Ascending aorta (tissue), 2 donors: ENCODE measurements at regions not wholly inside any gene's neighbourhood (a gene's known extent, or its start where the extent isn't known, plus 50 kb on each side); places are given as distances from the start of the nearest gene placed in this dataset.
"Not testable (repeated sequence)": the region's sequence is repeated elsewhere in the genome, so short reads cannot be mapped to it uniquely, and the experiment has no call there.

Source experiments
- DNase-seq, 2 donors: peaks; one replicate each; pipeline ENCODE4 v3.0.0-alpha.2; 2019; ENCODE audit warnings: low spot score in 2 of 2
- H3K27ac ChIP-seq, 2 donors: fragments of 200-600 bp; sonication (generic); one replicate each; pipeline ENCODE4 v1.5.1; 2016 to 2017; ENCODE audit warnings: mild to moderate bottlenecking in 1 of 2
- H3K27me3 ChIP-seq: fragments of 200-600 bp; sonication (generic); one replicate; pipeline ENCODE4 v1.5.1; 2017
- H3K36me3 ChIP-seq, 2 donors: fragments of 200-600 bp; sonication (generic); one replicate each; pipeline ENCODE4 v1.5.1; 2016
- H3K4me1 ChIP-seq, 2 donors: fragments of 200-600 bp; sonication (generic); one replicate each; pipeline ENCODE4 v1.5.1; 2016 to 2017; ENCODE audit warnings: mild to moderate bottlenecking in 1 of 2
- H3K4me3 ChIP-seq, 2 donors: fragments of 200-600 bp; sonication (generic); one replicate each; pipeline ENCODE4 v1.5.1; 2016 to 2017; ENCODE audit warnings: mild to moderate bottlenecking in 1 of 2
- H3K9me3 ChIP-seq, 2 donors: fragments of 200-600 bp; sonication (generic); one replicate each; pipeline ENCODE4 v1.5.1; 2016
- intact Hi-C: fragments of 100-400 bp; cut with DNase I; formaldehyde crosslinking; loops from one replicate; pipeline ENCODE4 v1.15.1; 2023
- TF ChIP-seq, protein P1 (sequence below), 3 experiments: fragments of 200-600 bp in 2 of 3; fragments of 450-650 bp in 1 of 3; sonication (generic) in 2 of 3; IDR thresholded peaks; one replicate each; pipeline ENCODE4 v1.5.1; 2016 to 2019; ENCODE audit warnings: antibody characterized with exemption in 3 of 3, mild to moderate bottlenecking in 1 of 3, moderate library complexity in 1 of 3

DNA sequence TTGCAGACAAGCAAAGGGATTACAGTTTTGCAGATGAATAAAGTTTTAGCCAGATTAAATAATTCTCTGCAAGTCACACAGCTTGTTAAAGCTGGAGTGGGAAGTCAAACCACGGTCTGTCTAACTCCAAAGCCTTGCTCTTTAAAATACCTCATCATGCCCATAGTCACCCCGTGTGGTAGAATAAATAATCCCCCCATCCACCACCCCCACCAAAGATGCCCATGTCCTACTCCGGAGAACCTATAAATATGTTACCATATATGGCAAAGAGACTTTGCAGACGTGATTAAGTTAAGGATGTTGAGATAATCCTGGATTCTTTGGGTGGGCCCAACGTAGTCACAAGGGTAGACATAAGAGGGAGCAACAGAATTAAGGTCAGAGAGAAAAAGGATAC is 118.7 kb downstream of the BEND2 start:
- no peaks in the 10 kb centered on the region for H3K27me3 ChIP-seq
- no peak overlapping the region for H3K4me3 ChIP-seq
- H3K4me1 ChIP-seq: no peaks in the 10 kb centered on the region
- no peak for DNase-seq
- intact Hi-C loops: no loop called here
- TF ChIP-seq, protein P1, sequence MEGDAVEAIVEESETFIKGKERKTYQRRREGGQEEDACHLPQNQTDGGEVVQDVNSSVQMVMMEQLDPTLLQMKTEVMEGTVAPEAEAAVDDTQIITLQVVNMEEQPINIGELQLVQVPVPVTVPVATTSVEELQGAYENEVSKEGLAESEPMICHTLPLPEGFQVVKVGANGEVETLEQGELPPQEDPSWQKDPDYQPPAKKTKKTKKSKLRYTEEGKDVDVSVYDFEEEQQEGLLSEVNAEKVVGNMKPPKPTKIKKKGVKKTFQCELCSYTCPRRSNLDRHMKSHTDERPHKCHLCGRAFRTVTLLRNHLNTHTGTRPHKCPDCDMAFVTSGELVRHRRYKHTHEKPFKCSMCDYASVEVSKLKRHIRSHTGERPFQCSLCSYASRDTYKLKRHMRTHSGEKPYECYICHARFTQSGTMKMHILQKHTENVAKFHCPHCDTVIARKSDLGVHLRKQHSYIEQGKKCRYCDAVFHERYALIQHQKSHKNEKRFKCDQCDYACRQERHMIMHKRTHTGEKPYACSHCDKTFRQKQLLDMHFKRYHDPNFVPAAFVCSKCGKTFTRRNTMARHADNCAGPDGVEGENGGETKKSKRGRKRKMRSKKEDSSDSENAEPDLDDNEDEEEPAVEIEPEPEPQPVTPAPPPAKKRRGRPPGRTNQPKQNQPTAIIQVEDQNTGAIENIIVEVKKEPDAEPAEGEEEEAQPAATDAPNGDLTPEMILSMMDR (IDR thresholded peaks at IDR 0.05): no peak
- no peaks in the 10 kb centered on the region for H3K9me3 ChIP-seq
- H3K36me3 ChIP-seq: no peaks in the 10 kb centered on the region
- H3K27ac ChIP-seq: no peak overlapping the region

DNA sequence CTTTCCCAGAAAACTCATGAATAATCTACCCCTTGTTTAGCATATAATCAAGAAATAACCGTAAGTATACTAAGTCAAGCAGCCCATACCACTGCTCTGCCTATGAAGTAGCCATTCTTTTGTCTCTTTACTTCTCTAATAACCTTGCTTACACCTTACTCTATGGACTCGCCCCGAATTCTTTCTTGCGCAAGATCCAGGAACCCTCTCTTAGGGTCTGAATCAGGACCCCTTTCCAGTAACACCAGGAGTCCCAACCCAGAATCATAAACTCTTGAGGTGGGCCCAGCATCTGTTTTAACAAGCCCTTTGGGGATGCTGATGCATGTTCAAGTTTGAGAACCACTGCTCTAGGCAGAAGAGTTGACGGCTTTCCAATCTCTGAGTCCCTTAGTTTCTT is 119.6 kb downstream of the BEND2 start:
- TF ChIP-seq, protein P1 (IDR thresholded peaks at IDR 0.05): no peak
- no peaks in the 10 kb centered on the region for H3K27me3 ChIP-seq
- no peaks in the 10 kb centered on the region for H3K4me1 ChIP-seq
- intact Hi-C loops: no loop called here
- DNase-seq: no peak
- H3K27ac ChIP-seq: no peak overlapping the region
- no peaks in the 10 kb centered on the region for H3K9me3 ChIP-seq
- H3K4me3 ChIP-seq: no peak overlapping the region
- no peaks in the 10 kb centered on the region for H3K36me3 ChIP-seq

DNA sequence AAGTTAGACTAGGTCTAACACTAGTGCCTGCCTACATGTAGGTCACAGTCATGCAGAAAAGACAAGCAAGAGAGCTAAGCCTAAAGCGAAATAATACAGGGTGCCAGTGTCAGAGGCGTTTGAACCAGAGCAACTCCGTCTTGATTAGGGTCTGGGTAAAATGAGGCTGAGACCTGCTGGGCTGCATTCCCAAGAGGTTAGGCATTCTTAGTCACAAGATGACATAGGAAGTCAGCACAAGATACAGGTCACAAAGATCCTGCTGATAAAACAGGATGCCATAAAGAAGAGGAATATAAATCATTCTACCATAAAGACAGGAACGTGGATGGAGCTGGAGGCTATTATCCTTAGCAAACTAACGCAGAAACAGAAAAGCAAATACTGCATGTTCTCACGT is 120.9 kb downstream of the BEND2 start:
- TF ChIP-seq, protein P1 (IDR thresholded peaks at IDR 0.05): no peak
- intact Hi-C loops: no loop called here
- no peak overlapping the region for H3K4me3 ChIP-seq
- H3K36me3 ChIP-seq: no peaks in the 10 kb centered on the region
- no peak for DNase-seq
- H3K9me3 ChIP-seq: no peaks in the 10 kb centered on the region
- H3K27ac ChIP-seq: no peak overlapping the region
- H3K4me1 ChIP-seq: no peaks in the 10 kb centered on the region
- H3K27me3 ChIP-seq: no peaks in the 10 kb centered on the region

DNA sequence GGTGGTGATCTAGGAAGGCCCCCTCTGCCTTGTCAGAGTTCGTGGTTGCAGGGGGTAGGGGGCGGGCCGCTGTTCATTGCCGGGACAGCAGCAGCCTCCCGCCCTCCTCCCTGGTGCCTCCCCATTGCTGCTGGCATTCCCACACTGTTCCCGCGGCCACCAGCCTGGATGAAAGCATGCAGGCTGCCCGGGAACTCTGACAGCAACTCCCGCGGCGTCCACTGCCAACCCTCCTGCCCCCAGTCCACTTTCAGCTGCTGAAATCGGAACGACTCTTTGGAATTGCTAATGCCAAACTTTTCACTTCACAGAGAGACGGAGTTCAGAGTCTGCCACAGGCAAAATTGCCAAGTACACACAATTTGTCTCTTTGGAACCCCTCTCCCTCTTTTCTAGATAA is 121.9 kb downstream of the BEND2 start:
- H3K36me3 ChIP-seq: no peaks in the 10 kb centered on the region
- no peaks in the 10 kb centered on the region for H3K27me3 ChIP-seq
- no peaks in the 10 kb centered on the region for H3K4me1 ChIP-seq
- no peak overlapping the region for H3K27ac ChIP-seq
- DNase-seq: no peak
- TF ChIP-seq, protein P1 (IDR thresholded peaks at IDR 0.05): no peak
- no peaks in the 10 kb centered on the region for H3K9me3 ChIP-seq
- intact Hi-C loops: no loop called here
- peak overlapping the region in 1 of 2 donors; percentile 6 for H3K4me3 ChIP-seq

DNA sequence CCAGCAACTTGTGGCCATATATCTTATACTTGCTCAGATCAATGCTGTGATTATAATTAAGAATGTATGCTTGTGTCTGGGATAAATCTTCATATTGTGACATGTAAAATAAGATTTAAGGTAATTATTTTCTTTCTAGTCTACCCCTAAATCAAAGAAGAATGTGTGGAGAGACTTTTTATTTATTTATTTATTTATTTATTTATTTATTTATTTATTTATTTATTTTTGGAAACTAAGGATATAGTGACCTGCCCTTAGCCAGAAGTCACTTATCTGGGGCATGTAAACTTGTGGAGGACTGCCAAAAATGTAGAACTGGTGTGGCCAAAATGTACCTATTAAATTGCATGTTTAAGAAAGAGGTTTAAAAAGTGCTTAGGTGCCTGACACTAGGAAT is 144.3 kb downstream of the BEND2 start:
- Histone ChIP-seq H3K27me3 (no peaks in the 10 kb centered on the region), H3K27ac (no peak overlapping the region), H3K36me3 (no peaks in the 10 kb centered on the region), H3K4me1 (no peaks in the 10 kb centered on the region), H3K4me3 (no peak overlapping the region), H3K9me3 (no peaks in the 10 kb centered on the region)
- TF ChIP-seq, protein P1 (IDR thresholded peaks at IDR 0.05): no peak
- no peak for DNase-seq
- intact Hi-C loops: no loop called here

DNA sequence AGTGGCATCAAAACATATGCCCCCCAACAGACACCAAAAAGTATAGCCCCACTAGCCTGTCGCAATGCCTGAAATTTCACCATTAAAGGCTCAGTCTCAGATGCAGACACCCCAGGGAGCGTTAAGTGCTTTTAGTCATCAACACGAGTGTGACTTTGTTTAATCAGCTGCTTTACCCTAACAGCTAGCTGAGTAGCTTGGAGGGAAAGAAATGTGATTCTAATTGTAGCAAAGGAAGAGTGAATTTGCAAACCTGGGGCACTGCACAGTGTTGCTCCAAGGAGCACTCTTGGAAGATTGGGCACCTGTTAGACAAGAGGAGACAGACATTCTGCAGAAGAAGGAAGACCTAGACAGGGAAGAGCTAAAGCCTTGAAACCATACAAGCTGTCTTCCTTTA is 145.1 kb downstream of the BEND2 start:
- H3K9me3 ChIP-seq: no peaks in the 10 kb centered on the region
- intact Hi-C loops: no loop called here
- H3K4me1 ChIP-seq: no peaks in the 10 kb centered on the region
- TF ChIP-seq, protein P1 (IDR thresholded peaks at IDR 0.05): no peak
- H3K36me3 ChIP-seq: no peaks in the 10 kb centered on the region
- no peaks in the 10 kb centered on the region for H3K27me3 ChIP-seq
- H3K27ac ChIP-seq: no peak overlapping the region
- H3K4me3 ChIP-seq: no peak overlapping the region
- DNase-seq: no peak

DNA sequence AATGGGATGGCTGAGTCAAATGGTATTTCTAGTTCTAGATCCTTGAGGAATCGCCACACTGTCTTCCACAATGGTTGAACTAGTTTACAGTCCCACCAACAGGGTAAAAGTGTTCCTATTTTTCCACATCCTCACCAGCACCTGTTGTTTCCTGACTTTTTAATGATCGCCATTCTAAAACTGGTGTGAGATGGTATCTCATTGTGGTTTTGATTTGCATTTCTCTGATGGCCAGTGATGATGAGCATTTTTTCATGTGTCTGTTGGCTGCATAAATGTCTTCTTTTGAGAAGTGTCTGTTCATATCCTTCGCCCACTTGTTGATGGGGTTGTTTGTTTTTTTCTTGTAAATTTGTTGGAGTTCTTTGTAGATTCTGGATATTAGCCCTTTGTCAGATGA is 152.6 kb downstream of the BEND2 start:
- H3K9me3 ChIP-seq, H3K4me1 ChIP-seq, H3K36me3 ChIP-seq, H3K4me3 ChIP-seq, DNase-seq, H3K27ac ChIP-seq, H3K27me3 ChIP-seq, intact Hi-C loops: not testable (repeated sequence)
